Epithelial cell of esophagus (primary cell): ENCODE measurements at regions not wholly inside any gene's neighbourhood (a gene's known extent, or its start where the extent isn't known, plus 50 kb on each side); places are given as distances from the start of the nearest gene placed in this dataset.
A peak's percentile ranks its signal among the peaks of the same experiment; 100 is the strongest.
"Not testable (repeated sequence)": the region's sequence is repeated elsewhere in the genome, so short reads cannot be mapped to it uniquely, and the experiment has no call there.

ENCODE experiments used
- DNase-seq: peaks from one replicate; pipeline ENCODE4 v3.0.0; 2010; ENCODE audit warnings: low read depth
- H3K4me3 ChIP-seq: 2 replicates; pipeline ENCODE4 v1.5.1; 2011; ENCODE audit warnings: mild to moderate bottlenecking, low read length, control low read depth
- TF ChIP-seq, protein P1 (sequence below): IDR thresholded peaks from 2 replicates; pipeline ENCODE4 v1.5.1; 2011; ENCODE audit warnings: low read depth, mild to moderate bottlenecking, low read length, control low read depth, inconsistent platforms; ENCODE audit not compliant: insufficient read depth; ENCODE audit errors: missing control alignments

DNA sequence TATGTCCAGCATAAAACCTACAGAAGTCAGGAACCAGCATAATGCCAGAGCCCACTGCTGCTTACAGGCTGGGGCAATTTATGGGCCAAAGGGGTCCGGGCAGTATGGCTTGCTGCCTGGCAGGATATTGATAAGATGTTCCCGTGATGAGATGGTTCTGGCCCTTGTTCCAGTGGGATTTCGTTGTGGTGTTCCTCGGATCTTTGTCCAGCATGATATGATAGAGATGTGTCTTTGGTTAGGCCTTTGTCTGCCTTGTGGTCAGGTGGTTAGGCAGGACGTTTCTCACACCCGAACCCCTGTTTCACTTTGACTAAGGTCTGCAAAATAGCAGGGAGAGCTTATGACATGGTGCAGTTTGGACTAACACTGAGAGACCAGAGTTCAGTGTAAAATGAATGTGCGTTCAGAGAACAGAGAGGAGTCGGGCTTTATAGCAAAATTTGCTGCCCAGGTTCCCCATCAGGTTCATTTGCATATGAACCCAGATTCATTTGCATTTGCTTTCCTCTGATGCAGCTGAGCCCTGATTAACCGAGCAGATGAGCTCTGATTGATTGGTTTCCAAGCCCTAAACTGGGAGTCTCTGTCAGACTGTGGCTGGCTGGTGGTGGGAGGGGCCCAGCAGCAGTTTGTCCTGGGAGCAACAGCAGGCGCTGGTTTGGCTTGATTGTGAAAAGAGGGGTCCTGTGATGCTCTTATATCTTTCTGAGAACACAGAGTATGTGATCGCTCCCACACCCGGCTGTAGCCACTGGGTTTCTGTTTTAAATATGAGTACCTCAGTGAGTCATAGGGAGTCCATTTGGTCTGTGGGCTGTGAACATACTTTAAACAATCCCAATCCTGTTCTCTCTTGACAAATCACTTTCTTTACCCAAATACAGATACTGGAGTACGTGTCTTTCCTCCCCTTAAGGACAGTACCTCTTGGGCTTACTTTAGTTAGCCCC is 156.3 kb upstream of the PZP start:
- no peak overlapping the region for H3K4me3 ChIP-seq
- TF ChIP-seq, protein P1, sequence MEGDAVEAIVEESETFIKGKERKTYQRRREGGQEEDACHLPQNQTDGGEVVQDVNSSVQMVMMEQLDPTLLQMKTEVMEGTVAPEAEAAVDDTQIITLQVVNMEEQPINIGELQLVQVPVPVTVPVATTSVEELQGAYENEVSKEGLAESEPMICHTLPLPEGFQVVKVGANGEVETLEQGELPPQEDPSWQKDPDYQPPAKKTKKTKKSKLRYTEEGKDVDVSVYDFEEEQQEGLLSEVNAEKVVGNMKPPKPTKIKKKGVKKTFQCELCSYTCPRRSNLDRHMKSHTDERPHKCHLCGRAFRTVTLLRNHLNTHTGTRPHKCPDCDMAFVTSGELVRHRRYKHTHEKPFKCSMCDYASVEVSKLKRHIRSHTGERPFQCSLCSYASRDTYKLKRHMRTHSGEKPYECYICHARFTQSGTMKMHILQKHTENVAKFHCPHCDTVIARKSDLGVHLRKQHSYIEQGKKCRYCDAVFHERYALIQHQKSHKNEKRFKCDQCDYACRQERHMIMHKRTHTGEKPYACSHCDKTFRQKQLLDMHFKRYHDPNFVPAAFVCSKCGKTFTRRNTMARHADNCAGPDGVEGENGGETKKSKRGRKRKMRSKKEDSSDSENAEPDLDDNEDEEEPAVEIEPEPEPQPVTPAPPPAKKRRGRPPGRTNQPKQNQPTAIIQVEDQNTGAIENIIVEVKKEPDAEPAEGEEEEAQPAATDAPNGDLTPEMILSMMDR = no peak
- peak; percentile 90 for DNase-seq

DNA sequence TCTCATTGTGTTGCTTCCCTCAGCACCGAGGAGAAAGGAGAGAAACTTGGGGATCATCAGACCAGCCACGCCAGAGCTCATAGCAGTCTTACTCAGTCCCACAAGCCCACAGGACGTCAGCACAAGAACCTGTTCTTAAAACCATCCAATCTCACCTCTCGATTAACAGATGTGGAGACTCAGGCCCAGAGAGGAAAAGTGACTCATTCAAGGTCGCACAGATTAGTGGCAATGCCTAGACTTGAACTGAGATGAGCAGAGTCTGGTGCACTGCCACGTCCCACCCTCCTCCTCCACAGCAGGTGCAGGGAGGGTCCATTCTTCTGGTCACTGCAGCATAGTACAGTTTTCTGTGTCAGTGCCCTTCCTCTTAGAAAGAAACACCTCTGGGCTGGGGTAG is 154.9 kb upstream of the PZP start:
- TF ChIP-seq, protein P1 = no peak
- H3K4me3 ChIP-seq = no peak overlapping the region
- peak; percentile 71 for DNase-seq

DNA sequence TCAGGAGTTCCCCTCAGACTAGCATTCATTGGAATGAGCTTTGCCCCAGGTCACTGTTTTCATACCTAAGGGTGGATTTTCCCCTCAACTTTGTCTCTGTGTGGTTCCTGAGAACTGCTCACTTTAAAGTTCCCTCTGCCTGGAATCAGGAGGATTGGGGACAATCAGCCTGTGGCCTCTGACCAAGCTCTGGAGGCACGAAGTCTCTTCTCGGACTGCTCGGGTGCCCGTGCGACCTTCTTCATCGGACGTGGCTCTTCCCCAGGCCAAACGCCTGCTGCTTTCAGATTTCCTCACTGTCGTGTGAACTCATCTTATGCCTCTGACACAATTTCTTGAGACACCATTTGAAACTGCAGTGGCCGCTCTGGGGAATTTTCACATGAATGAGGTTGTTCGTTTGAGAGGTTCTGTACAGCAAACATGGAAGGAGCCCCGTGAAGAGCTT is 153.7 kb upstream of the PZP start:
- TF ChIP-seq, protein P1 = no peak
- no peak for DNase-seq
- no peak overlapping the region for H3K4me3 ChIP-seq

DNA sequence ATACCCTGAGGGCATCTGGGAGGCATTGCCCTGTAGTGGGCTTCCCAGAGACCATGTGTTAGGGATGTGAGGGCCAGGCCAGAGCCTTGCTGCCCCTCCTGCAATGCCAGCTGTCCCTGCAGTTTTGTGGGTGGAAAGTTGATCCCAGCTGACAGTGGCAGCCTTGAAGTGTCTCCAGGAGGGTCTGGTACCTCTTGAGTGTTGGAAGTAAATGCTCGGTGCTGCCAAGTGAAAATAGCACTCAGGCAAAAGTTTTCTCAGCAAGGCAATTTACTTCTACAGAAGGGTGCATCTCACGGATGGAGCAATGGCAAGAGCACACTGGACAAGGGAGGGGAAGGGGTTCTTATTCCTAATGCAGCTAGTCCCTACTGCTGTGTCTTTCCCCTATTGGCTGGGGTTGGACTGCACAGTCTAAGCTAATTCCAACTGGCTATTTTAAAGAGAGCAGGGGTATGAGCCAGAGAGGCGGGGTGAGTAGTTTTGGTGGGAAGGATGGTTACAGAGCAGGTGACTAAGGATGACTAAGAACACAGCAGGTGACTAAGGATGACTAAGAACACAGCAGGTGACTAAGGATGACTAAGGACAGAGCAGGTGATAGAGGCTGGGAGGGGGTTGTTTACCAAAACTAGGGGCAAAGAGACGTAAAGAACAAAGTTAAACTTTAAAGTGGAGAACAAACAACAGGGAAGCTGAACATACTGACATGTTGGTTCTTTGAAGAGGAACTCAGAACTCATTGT is 146.0 kb upstream of the PZP start:
- peak; percentile 41 for DNase-seq
- H3K4me3 ChIP-seq = not testable (repeated sequence)

DNA sequence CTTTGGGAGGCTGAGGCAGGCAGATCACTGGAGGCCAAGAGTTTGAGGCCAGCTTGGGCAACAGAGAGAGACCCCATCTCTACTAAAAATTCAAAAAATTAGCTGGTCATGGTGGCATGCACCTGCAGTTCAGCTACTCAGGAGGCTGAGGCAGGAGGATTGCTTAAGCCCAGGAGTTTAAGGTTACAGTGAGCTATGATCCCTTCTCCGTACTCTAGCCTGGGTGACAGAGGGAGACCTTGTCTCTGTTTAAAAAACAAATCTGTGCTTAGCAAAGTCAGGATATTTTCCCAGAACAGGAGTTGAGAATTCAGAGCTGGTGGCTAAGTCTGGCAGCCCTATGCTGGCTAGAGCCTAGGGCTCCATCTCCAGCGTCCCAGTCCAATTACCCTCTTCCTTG is 142.9 kb upstream of the PZP start:
- DNase-seq = no peak
- TF ChIP-seq, protein P1 = no peak
- H3K4me3 ChIP-seq = no peak overlapping the region

DNA sequence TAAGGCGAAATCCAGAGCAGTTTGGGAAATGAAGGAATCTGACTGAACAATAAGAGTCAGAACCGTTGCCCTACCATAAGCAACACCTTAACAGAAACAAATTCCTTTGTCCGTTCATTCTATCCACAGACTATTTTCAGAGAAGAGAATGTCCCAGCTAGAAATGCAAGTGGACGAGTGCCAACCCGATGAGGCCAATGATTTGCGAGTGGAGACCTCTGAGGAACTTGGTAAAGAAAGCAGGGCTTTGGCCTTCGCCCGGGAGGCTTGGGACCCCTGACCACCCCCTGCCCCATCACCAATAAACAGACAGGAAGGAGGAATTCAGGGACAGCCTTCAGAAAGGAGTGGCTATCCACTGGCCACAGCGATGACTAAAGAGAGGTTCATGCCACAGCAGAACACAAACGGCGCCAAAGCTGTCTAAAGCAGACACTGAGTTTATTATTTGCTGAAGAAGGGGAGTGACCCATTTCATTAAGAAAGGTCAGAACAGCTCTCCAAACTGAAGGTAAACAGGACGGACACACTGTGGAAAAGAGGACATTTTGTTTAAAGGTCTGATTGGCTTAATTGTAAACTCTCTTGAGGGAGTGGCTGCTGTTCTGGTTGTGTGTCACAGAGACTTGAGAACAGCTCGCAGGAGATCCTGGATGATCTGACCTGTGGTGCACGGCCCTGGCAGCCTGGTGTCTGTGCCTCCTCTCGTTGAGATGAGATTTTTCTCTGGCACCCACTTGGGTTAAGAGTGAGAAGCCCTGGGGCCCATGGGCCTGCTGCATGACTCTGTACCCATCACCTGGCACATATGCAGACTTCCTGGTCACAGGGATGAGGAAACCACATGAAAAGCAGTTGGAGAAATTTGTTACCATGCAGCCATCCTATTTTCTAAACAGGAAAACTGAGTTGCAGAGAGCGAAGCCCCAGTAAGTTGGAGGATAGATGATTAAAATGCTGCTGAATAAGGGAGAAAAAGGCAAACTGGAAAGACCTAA is 142.0 kb upstream of the PZP start:
- H3K4me3 ChIP-seq = no peak overlapping the region
- TF ChIP-seq, protein P1 = no peak

More for the DNA sequence above, 142.0 kb upstream of the PZP start:
- DNase-seq = peak; percentile 39
